Suppressor macrophage treated with lipopolysaccharide for 4 hours (primary cell): ENCODE measurements at regions not wholly inside any gene's neighbourhood (a gene's known extent, or its start where the extent isn't known, plus 50 kb on each side); places are given as distances from the start of the nearest gene placed in this dataset.
"Not testable (repeated sequence)": the region's sequence is repeated elsewhere in the genome, so short reads cannot be mapped to it uniquely, and the experiment has no call there.

Experiments used
- DNase-seq: peaks from one replicate; pipeline ENCODE4 v3.0.0-alpha.2; 2020

DNA sequence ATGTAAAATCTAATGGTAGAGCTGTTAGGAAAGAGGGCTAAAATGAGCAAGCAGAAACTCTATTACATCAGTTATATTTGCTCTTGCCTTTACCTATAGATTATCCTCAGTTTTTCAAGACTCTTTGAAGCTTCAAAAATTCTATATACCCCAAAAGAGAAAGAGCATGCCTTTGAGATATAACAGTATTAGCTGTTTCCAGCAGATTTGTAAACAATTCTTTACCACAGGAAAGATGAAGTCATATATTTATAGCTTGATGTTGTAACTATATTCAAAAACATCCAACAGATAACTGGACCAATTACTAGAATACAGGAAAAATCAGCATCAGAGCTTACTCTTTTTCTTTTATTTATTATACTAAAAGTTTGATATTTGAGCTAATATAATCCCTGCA lies 416.2 kb upstream of the TPK1 start:
- DNase-seq = no peak

DNA sequence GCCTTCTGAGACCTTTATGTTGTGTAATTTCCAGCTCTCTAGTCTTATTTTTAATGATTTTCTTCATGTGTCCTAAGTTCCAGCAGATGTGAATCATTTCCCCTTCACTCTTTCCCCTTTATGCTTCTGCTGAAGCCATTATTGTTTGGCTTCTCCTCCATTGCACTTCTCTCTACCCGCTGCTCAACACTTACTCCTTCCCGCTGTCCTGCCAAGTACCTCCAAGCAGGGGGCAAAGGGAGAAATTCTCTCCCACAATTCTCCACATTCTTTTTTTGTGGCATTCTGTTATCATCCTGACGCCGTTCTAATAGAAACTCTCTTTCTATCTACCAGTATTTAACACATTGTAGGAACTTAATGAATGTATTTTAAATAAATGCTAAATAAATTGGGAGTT lies 388.9 kb upstream of the TPK1 start:
- no peak for DNase-seq

DNA sequence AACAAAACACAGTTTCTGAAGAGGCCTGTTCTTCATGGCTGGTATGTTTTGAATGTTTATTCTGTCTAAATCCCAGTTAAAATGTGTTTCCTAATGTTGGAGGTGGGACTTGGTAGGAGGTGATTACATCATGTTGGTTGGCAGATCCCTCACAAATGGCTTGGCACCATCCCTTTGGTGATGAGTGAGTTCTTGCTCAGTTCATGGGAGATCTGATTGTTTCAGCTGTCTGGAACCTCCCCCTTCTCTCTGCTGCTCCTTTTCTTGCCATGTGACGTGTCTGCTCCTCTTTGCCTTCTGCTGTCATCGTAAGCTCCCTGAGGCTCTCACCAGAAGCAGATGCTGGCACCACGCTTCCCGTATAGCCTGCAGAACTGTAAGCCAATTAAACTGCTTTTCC lies 383.6 kb upstream of the TPK1 start:
- DNase-seq = no peak

DNA sequence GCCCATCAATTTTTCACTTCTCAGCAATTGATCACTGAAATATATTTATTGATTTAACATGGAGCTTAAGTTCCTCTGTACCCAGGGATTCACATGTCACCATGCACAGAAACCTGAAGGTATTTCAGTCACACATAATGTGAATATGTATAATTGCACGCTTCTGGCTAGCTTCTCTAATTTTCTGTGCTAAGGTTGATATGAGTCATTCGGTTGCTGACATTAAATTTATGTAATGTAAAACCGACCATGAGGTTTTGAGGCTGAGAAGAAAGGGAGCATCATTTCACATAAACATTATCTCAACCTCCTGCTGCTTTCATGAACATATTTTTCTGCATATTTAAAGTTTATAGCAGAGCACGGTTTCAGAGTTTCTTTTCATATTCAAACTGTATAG lies 381.0 kb upstream of the TPK1 start:
- no peak for DNase-seq

DNA sequence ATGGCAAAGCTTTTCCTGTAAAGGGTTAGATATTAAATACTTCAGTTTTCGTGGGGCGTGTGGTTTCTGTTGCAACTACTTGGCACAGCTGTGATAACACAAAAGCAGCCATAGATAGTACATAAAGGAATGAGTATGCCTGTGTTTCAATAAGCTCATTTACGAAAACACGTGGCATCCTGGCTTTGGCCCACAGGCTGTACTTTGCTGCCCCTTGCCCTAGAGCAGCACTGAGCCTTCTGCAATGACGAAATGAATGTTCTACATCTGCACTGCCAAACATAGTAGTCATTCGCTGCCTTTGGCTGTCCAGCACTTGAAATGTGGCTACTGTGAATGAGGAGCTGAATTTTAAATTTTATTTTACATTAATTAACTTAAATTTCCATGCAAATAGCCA lies 376.2 kb upstream of the TPK1 start:
- no peak for DNase-seq

DNA sequence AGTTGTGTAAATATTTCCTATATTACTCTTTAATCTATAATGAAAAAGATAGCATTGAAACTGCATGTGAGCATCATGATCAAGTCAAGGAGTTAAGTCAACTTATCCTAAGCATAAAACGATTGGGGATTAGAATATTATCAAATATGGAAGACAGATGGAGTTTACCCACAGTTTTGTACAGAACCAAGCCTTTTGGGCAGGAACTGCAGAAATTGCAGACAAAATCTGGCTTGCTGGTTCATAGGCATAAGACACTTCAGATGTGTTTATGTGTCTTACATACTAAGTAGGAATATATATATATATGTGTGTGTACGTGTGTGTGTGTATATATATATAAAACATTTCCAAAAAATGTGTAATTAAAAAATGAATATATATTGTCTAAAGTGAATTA lies 375.4 kb upstream of the TPK1 start:
- no peak for DNase-seq

DNA sequence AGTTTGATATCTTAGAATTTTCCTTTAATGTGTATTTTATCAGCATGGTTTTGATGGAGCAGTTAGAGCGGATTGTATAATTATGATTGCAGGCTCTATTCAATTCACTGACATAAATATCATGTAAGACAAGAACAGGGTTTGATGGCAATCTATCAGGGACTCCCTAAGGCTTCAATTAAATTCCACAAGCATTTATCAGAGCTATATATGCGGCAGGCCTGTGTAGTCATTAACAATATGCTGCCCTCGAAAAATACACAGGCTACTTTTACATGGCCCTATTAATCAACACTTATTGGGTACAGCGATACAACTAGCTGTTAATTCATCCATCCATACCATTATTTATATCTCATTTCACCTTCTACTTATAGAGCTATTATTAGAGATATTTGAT lies 358.1 kb upstream of the TPK1 start:
- no peak for DNase-seq

DNA sequence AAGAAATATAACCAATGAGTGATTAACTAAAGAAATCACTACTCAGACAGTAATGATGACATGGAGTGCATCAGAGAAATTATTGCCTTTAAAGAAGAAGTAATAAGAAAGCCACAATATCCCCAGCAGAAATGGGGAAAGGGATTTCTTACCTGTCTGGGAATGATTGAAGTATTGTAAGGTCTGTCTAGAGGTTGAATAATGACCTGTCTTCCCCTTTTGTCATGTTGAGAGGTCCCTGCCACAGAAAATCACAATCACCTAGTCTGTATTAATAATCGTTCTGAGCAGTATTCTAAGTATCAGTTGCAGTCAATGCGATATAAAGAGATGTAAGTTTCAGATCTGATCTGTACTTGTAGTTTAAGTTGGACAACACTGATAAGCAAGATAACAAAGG lies 349.1 kb upstream of the TPK1 start:
- no peak for DNase-seq

DNA sequence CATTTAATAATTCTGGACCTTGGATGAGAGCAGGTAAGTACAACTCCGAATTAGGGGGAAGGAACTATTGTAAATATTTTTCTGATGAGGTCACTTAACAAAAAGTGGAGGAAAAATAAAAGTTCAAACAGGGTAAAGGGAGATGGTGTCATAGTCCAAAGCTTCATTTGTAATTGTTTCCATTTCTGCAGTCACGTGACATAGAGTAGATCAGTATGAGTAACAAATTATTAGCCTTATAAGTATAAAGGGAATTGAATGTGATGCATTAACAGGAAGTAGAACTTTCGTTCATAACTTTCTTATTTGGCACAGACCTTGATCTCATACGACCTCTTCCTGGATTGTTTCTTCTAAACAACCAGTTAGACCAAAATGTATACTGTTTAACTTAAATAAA lies 347.2 kb upstream of the TPK1 start:
- no peak for DNase-seq

DNA sequence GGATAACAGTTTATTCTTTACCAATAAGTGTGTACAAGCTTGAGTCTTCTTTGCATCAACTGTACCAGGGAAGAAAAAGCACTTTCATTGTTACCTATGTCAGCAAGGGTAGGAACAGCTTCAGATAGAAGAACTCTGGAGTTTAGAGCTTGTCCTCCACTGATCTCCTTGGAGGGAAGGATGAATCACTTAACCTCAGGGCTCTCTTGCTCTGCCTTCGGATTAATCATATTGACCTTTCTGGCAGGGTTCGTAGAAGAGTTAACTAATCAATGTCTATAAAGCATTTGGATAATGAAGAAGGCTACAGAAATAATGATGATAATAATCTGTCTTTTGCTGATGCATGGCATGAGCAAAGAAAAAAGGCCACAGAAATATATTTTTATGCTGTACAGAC lies 339.5 kb upstream of the TPK1 start:
- DNase-seq = no peak

DNA sequence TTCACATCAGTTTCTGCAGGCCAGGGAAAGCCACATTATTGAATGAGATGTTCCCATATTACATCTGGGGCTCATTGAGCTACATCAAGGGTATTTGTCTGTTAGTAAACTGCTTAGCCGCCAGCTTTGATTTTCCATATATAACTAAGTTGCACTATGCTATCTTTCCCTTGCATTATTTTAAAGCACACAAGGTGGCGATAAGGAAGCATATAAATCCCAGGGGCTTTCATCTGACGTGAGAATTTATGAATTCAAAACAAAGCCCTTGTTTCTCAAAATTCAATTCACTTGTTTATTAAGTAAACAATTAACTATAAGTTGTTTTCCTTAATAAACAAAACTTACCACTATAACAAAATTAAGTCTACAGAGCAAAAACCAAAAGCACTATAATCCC lies 334.1 kb upstream of the TPK1 start:
- no peak for DNase-seq

DNA sequence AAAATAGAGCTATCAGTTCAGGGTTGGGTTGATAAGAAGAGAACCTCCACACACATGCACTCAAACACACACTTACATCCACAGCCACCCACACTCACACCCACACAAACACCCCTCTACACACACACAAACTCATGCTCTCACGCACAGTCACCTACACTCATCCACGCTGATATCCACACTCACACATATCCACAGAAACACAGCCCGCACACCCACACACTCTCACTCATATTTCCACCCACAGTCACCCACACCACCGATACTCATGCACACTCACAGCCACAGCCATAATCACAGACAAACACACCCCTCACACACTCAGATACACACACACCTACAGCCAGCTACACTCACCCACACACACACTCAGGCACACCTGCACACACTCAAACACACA lies 333.0 kb upstream of the TPK1 start:
- DNase-seq = no peak

DNA sequence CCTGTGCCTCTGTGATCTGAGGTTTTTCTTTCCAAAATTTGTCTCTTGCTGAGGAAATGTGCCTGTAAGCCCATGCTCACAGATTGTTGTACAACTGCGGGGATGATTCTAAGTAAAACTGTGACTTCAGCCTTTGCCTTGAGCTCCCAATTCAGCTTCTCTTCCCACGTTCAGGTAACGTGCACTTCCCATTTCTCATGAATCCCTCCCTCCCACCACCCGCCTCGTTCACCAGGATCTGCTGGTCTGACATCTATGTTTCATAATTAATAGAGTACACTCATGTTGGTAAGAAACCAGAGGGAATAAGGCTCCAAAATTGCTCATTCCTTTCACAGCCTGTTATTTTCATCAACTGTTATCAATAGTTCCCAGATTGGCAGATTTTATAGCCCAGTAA lies 332.6 kb upstream of the TPK1 start:
- no peak for DNase-seq

DNA sequence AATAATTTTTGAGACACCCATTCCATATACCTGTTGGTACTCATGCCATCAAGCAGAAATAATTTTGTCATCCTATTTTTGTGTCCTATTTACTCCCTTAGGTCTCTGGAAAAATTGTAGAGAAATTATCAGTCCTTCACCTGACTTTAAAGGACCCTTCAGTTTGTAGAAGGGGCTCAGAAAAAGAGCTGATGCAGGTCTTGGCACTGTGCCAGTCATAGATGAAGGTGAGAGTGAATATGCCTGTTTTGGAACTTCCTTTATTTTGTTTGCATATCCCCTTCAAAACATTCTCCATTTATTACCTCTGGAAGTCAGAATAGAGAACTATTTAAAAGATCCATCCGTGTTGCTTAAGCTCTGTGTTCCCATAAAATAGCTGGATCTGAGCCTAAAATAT lies 321.0 kb upstream of the TPK1 start:
- no peak for DNase-seq

DNA sequence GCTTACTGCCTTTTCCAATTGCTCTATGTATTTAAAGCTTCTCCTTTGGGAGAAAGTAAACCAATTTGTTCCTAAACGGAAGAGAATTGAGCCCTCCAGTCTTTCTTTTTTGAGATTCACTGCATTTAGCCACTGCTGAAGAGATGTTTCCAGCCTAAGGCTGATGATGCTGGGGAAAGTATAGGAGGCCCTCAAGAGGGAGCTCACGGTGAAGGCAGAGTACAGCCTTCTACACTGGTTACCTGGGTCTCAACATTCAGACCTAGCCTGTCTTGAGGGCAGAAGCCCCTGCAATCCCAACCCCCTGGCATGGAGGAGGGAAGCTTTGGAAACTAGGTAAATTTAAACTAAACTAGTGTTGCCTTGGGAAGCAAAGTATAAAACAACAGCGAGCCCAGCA lies 316.7 kb upstream of the TPK1 start:
- DNase-seq = no peak

DNA sequence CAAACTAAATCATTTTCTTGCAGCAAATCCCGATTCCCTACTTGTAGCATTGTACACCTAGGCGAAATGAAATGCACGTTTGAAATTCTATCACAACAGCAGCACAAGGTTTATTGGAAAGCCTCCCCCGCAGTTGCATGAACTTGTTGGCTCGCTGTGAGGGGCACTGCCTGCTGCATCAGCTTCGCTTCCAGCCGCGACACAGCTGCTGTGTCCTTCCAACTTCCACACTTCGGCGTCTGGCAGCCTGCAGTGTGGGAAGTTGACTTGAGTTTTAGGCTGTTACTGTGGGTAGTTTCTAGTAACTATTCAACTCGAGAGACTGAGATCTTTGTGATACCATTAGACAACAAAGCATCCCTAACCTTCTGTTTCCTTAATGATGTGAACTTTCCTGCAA lies 315.8 kb upstream of the TPK1 start:
- DNase-seq = no peak

DNA sequence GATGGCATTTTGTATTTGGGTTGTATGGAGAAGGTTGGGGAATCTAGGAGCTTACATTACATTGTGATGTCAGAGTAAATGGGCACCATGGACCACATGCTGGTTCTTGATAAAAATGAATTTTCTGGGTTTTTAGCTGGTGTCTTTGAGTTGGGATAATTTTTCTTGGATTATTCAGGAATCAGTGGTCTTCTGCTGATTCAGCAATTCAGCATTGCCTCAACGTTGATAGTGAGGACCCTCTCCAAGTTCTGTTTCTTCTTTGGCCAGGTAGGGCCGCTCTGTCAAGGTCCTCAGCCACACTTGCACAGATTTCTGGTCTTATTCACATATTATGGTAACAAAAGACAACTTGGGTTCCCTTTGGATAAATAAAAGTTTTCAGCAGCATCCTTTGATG lies 312.0 kb upstream of the TPK1 start:
- DNase-seq = no peak

DNA sequence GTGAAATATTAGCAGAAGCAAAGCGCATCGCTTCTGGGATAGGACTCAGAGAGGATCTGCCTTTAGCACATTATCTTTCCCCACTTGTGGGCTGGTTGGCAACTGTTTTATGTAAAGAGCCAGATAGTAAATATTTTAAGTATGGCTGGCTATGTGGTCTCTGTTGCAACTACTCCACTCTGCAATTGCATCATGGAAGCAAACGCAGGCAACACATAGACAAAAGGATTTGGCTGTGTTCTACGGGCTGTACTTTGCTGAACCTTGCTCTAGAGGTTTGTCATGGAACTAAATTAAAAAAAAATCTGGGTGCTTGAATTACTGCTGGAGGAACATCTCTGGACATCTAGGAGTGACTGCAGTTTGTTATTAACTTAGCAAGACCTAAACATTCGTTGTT lies 307.8 kb upstream of the TPK1 start:
- DNase-seq = no peak

DNA sequence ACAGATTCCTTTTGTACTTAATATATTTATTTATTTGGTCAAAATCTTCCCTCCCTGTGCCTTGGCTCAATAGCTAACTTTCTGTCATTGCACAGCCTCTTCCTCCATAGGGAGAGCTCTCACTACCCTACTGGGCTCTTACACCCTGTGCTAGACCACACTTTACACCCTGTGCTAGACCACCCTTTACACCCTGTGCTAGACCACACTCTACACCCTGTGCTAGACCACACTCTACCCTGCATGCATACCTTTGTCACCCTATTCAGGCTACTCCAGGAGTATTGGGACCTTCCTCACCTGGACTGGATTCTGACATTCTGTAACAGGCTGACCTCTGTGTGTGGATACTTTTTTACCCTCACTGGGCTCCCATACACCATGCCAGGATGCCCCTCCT lies 298.5 kb upstream of the TPK1 start:
- DNase-seq = no peak

DNA sequence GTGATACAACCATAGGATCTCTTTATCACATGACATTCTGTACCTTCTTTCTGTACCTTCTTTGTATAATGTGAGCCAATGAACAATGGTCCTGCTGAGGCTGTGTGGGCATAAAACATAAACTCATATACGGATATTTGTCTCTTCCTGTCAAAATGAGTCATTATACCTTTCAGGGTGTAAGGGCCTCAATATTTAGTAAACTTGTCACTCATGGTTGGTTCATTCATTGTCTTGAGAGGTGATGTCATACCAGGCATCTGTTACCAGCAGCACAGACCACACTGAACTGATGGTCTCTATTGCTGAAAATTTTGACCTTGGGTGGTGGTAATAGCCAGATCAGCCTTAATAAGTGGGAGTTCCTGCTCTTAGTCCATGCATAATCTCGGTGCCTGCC lies 287.6 kb upstream of the TPK1 start:
- DNase-seq = no peak

DNA sequence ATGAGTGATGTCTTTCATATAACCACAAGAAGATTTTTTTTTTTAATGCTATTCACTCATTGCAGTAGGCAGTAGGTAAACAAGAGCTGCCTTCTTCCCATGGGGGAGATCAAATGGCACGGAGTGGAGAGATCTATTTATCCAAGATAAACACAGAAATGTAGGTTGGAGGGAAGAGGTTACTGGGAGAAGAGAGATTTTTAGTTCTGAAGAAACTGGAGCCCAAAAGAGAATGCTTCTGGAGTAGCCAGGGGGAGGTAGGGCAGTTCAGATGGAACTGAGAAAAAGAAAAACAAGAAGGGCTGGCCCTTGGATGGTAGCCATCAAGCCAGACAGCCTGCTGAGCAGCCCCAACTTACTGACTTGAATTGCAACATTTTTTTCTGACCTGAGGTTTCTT lies 270.1 kb upstream of the TPK1 start:
- DNase-seq = no peak

DNA sequence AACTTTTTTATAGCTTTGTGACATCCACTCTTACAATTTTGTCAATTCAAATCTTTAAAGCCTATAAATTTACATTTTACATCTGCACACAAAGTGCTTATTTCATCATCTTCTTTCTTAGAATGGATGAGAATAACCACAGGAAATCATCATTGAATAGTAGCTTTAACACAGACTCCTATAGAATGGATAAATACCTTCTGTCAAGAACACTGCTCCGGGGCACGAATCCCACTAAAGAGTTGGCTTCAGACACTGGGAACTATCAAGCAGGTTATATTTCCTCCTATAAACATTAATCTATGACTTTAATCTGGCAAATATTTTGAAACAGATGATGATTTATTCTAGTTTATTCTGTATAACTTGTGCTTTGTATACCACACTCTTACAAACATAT lies 269.7 kb upstream of the TPK1 start:
- no peak for DNase-seq

DNA sequence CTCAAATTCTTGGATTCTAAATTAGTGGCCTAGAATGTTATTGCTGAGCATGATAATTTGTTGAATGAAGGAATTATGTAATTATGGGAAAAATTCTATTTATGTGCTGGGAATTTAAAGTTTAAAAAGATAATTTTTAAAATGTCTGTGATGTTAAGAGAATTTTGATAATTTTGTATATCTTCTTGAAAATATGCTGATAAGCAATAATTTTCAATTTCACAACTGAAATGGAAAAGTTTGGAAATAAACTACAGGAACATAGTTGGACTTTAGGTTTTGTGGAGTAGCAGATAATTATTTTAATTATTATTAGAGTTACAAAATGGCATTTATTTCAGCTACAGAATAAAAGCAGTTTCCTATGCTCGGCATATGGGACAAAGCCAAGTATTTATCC lies 268.5 kb upstream of the TPK1 start:
- no peak for DNase-seq

DNA sequence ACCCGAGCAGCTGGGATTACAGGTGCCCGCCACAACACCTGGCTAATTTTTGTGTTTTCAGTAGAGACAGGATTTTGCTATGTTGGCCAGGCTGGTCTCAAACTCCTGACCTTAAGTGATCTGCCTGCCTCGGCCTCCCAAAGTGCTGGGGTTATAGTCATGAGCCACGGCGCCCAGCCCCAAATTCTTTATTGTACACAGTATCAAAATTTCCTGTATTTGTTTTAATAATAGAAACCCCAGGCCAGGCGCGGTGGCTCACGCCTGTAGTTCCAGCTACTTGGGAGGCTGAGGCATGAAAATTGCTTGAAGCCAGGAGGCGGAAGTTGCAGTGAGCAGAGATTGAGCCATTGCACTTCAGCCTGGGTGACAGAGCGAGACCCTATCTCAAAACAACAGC lies 266.3 kb upstream of the TPK1 start:
- DNase-seq = not testable (repeated sequence)

DNA sequence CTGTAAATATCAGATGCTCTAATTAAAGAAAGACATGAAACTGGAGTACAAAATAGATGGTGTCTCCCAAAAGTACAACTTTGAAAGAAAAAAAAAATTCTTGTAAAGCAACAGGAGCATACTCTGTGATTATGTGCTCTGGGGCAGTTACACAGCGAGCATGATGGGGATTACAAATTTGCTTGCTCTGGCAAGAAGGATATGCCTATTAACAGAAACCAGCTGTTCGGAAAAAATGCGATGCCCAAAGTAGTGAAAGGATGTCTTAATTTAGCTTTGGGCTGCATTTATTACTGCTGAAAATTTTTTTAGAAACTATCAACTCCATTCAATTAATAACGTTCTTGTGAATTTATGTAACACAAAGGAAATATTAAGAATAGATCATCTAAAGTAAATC lies 256.9 kb upstream of the TPK1 start:
- no peak for DNase-seq

DNA sequence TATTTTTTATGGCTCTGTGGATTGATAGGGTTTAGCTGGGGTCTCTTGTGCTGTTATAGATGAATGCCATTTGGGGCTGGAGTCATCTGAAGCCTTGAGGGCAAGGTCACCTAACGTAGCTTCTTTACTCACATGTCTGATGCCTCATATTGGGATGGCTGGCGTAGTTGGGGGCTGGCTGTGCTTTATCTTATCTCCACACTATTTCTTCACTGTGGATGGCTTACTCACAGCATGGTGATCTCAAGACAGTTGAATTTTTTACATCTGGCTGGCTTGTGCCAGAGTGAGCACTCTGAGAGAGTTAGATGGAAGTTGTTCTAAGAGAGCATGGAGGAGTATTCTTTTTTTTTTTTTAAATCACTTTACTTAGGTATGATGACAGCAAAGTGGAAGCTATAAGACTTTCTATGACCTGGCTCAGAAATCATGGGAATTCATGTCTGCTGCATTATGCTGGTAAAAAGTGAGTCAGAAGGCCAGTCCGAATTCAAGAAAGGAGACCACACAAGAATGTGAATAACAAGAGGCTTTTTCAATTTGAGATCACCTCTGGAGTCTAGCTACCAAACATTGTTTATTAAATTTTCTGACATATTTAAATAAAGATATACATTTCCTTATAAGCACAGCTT lies 252.4 kb upstream of the TPK1 start:
- DNase-seq = no peak
